Suppressor macrophage (primary cell): ENCODE measurements at regions not wholly inside any gene's neighbourhood (a gene's known extent, or its start where the extent isn't known, plus 50 kb on each side); places are given as distances from the start of the nearest gene placed in this dataset.
A peak's percentile ranks its signal among the peaks of the same experiment; 100 is the strongest.

Experiments used
- DNase-seq, 4 experiments: peaks; one replicate each; pipeline ENCODE4 v3.0.0-alpha.2; 2020 to 2022

DNA sequence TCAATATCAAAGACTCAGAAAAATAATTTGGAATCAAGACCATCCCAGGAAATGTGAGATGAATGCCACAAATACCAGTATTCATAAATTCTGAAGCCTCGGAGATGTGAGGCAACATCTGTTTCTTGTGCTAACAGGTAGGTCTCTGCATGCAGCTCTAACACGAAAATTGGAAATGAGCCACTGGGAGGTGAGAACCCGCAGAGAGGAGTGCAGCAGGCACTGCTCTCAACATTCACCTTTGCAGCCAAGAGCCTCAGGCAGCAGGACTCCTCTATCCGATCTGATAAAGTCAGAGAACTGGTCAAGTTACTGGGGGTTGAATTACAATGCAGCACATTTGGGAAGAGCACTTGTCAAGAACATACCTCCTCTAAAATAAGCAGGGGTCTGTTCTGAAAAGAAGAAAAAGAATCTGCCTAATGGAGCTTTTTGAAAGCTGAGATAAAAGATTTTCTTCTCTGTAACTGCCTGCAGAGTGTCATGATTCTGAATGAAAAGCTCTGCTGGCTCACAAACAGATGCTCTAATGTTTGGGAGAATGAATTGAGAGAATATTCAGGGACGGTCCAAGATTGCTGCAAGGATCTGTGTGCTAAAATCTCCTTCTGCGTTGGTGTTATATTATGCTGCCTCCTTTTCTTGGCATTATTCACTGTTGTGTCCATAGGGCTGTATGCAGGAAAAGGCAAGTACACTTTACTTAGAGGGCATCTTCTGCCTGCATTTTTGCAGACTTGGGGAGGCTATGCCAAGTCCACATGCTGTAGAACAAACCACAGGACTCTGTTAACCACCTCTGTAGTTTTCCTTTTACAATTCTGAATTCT, 209.6 kb upstream of the KRR1 start:
- no peak for DNase-seq

DNA sequence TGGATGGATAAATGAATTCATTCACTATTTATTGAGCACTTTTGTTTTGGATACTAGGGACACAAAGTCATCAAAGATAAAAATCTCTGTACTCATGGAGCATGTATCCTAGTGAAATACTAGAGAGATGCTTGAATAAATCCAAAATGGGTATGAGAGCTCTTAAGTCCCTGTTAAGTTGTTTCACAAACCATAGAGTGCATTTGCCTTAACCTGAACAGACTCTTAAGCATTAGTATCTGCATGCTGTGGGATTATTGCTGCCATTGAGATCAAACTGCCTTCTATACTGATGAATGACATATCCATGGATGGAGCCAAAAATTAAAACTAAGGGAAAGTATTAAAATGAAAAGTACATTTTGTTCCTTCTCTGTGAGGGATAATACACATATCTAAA, 206.5 kb upstream of the KRR1 start:
- DNase-seq = no peak

DNA sequence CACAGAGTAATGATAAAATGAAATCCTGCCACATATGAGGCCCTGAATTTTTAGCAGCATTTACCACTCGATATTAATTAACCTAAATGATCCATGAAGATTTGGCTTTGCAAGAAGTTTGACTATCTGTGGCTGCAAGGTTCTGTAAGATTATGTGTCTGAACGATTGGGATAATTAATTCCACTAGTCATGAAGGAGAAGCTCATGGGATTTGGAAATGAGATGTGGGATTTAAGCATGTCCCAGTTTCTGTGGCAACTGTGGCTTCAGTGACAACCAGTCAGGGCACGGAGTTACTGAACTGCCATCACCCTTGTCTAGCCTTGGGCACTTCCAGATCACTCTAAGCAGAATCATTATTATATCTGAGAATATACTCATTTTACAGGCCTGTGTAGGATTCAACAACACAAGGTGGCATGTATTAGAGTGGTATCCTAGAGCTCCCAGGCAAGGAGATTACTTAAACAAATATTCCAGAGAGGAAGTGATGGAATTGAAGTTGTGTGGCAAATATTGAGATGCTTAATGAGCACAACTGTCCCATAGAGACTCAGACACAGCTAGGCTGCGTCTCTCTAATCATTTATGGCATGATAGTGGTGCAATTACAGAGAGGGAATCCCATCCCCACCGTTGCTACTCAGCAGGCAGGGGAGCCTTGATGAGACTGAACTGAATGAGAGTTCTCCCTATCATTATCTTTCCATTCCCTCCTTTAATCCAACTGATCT, 205.0 kb upstream of the KRR1 start:
- DNase-seq = no peak

DNA sequence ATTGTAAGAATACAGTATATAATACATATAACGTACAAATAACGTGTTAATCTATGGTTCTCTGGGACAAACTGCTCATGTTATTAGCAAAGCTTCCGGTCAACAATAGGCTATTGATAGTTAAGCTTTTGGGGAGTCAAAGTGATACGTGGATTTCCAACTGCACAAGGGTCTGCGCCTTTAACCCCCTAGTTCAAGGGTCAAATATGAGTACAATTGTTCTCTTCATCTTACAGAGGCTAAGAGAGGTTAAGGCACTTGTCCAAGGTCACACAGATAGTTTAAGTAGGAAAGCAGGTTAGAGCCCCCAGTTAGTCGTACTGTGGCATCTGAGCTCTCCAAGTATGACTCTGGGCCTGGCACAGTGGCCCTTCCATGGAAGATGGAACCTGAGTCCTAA, 204.3 kb upstream of the KRR1 start:
- no peak for DNase-seq

DNA sequence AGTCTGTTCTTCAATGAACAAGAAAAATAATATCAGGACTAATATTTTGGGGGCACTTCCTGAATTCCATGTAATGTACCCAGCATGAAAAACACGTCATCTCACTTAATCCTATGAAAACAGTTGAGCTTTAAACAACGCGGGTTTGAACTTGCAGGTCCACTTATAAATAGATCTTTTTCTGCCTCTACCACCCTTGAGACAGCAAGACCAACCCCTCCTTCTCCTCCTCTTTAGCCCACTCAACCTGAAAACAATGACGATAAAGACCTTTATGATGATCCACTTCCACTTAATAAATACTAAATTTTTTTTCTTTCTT, 203.9 kb upstream of the KRR1 start:
- DNase-seq = no peak

DNA sequence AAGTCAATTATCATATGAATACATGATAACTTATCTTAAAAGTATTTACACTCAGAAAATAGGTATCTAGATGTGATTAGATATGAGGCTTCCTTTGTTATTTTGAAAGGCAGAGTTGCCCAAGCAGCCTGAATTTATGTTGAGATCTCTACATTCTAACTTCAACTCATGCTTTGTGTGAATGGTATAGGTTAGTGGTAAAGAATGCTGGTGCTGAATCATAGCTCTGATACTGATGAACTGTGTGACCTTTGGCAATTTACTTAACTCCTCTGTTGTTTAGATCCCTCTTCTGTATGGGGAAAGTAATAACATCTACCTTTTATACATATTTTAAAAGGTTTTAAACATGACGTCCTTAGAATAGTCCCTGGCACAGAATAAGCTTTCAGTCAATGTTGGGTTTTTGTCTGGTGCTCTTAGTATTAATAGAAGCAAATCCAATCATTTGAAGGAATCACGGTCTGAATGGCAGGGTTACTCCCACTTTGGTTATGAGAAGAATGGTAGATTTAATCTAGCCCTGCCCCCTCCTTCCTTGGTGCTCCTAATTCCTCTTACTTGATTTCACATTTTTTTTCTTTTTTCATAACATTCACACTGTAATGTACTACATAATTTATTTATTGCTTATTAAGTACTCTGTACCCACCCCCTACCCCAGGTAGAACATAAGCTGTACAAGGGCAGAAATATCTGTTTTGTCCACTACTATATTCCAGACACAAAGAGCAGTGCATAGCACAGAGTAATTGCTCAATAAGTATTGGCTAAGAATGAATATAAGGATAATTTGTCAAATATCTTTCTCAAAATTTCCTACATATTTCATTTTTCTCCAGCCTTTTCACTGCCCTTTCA, 203.3 kb upstream of the KRR1 start:
- no peak for DNase-seq

DNA sequence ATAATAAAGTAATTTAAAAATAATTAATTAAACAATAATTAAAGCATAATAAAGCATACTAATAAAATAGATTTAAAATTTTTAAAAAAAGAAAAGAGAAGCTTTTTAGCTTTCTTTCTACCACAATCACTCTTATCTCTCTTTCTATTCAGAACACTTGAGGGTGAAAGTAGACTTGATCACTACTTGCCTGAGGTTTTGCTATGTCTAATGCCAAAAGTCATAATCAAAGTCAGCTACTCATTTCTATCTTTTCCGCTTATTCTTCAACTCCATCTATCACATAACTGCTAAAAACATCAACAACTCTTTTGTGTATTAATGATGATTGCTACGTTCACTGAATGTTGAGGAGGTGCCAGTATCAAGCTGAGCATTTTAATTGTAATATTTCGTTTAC, 202.0 kb upstream of the KRR1 start:
- DNase-seq = no peak

DNA sequence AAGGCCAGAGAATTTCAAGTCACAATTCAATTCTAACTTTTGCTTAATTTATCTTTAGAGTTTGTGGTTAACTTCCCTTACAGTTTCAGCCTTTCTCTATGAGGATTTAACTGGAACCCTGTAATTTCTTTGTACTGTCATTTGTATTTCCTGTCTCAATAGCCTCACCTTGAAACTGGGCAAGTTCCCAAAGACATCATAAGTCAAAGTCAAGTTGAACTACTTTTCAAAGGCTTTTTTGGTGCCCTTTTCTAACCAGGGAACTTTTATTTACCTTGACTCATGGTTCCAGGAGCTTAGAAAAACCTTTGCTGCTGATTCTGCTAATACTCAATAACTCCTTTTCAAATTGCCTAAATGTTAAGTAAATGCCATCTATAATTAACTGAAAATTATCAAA, 200.8 kb upstream of the KRR1 start:
- DNase-seq = no peak

DNA sequence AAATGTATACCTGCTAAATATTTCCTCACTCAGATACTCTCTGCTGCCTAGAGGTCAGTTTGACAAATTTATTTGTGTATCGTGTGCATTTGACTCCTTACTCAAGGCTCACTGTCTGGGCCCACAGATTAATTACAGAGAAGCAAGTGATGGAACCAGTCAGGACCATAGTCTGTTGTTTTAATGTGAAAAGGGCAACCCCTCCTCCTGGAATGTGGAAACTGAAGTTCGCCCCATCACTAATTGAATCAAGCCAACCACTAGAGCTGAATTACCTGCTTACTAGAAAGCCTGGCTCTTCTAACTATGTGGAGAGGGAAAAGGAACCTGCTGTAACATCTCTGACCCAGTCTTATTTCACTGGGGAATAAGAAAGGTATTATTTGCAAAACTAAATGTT, 199.9 kb upstream of the KRR1 start:
- no peak for DNase-seq

DNA sequence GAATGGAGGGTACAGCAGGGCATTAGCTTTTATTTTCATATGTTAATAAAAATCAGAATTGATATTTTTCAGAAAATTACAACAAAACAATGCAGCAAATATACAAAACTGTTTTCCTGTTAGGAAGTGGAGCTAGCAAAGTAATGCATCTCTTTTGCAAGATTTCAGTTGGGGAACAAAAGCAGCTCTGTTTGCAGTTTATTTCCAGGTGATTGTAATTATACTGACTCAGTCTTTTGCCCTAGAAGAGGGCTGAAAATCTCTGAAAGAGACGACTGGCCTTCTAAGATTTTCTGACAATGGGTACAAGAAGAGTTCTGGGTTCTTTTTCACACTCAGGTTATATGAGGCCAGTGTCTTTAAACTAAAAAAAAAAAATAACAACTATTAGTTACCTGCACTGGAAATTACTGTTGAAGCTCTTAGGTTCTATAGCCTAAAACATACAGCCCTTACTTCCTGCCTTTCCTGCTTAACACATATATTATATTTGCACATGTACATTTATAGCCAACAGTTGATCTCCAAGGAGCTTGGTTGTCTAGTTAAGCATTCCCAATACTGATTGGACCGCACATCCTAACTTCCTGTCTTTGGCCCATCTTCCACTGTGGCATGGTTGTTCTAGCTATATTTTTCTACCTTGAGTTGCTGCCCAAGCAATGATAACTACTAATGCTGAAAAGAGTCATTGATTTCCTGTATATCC, 199.1 kb upstream of the KRR1 start:
- no peak for DNase-seq

DNA sequence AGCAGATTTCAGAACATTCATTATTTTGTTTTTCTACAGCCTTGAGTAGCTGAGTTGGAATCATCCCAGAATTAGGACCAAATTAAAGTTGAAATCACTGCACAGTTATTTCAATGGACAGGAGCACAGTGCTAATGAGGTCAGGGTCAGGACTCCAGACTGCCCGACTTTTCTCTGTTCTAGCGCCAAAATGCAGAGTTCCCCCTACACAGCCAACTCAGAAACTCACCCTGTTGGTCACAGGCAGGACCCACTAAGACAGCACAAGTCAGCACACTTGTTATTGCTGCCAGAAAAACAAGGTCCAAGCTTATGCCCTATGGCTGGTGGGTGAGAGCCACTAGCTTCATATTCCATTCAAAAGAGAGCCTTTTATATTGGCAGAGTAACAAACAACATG, 198.1 kb upstream of the KRR1 start:
- no peak for DNase-seq

DNA sequence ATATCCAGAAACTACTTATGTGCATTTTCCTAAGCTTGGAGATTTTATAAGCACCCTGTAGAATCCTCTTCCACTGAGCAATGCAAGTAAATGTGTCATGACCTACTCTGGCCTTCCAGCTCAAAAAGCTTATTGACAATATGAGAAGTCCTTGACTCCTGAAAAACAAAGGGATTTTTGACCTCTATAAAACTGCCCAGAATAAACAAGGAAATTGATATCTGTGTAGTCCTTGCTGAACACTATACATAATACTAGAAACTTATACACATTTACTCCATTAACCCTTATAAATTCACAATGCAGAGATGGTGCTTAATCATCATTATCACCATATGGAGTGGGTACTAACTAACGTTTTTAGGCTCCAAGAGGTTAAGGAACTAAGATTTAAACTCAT, 197.4 kb upstream of the KRR1 start:
- no peak for DNase-seq

DNA sequence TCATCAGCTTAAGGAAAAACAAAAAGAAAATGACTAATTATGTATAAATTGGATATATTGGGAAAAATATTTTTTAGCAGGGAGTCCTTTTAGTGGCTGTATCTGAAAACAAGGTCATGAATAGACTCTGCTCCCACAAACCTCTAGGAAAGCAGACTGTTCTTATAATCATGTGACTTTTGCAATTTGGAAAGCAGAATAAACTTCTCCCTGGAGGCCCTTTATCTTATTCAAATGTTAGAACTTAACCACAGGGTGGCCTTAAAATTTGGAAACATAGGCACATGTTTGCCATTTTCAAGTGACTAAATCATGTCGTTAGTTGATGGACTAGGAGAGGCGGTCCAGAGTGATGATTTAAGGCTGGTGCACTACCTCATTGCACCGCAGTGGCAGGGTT, 196.6 kb upstream of the KRR1 start:
- DNase-seq = peak in 2 of 4 experiments; percentile 5 to 12

DNA sequence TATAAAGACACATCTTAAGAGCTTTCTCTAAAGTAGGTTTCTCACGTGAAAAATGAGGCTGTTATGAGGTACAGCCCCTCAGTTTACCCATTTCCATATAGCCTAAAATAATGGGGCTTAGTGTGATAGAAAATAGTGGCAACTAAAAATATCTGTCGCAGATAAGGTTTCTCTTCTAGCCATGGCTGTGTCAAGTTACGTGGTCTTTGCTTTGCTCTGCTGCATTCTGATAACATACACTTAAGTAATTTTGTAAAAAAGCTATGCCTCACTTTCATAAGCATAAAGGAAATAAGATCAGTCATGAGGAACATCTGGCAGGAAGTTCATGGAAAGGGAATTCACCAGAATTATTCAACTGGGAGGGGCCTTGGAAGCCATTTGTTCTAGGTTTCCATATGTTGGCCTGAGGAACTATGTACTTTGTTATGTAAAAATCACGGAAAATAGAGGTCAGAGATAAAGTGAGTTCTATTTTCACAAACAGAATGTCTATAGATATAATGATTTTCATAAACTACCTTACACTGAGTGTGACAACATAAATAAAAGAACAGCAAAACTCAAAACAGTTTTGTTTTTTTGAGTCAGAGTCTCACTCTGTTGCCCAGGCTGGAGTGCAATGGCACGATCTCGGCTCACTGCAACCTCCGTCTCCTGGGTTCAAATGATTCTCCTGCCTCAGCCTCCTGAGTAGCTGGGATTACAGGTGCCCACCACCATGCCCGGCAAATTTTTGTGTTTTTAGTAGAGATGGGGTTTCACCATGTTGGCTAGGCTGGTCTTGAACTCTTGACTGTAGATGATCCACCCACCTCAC, 195.6 kb upstream of the KRR1 start:
- peak; percentile 39 to 78 (median 62) for DNase-seq

DNA sequence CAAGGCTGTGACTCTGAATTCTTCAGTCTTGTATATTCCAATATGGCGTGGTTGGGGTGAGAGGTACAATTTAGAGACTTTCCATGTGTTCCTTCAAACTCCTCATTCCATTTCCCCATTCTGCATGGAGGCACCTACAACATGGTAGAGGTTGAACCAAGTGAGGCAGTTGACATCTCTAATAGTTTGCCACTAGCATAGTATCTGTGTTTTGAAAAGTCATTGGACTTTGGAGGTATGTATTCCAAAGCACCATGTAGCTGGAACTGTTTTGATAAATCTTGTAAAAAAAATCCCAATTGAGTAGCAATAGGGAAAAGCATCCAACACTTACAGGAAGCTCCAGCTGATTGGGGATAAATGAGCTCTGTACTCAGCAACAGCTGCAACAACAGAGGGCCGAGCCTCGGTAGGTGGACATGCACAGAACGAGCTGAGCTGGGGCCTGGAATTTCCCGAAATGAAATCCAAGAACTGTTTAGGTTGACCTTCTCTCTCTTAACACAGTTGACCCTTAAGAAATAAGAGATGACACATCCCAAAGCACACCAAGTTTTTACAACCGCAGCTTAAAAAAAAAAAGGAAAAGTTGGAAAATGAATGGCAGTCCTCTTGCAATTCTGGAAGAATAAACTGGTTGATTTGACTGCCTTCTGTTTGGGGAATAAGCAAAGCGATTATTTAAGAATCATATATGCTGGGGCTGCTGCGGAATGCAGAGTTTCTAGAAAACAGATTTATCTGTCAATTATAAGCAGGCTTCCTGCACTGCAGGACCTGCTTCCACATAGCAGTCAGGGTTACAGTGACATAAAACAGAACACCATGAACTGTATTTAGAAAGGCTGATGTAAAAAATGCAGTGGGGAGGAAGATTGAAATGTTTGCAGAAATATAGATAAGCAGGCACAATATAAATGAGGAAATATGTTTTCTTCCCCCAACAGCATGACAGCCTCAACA, 194.6 kb upstream of the KRR1 start:
- peak in 2 of 4 experiments; percentile 33 to 56 for DNase-seq

DNA sequence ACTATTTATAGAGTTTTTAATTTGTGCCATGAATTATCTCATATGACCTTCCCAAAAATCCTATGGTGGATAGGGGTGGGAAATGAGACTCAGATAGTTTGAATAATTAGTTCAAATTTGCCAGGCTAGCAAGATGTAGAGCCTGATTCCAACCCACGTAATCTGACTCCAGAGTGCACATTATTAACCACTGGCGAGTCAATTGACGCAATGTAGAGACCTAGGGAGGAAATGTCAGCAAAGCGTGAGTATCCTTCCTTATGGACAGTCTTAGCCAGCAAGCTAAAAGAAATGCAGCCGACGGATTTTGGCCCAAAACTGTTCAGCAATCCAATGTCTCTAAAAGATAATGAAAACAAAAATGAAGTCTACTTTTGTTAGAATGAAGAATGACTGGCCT, 193.3 kb upstream of the KRR1 start:
- no peak for DNase-seq

DNA sequence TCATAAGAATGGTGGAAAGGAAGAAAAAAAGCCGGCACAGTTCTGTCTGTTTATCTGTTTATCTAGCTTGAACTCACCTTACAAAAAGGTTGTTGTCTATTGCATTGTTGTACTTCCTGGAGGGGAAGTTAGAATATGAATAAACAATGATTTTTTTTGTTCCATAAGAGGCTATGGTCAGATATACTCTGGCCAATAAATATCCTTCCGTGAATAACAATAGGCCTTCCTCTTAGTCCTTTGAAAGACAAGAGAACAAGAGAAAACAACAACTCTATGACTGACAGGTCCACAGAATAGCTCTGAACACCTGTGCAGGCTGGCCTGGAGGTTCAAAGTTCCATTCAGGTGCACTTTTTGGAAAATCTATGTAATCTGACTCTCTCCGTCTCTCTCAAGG, 192.8 kb upstream of the KRR1 start:
- DNase-seq = no peak

DNA sequence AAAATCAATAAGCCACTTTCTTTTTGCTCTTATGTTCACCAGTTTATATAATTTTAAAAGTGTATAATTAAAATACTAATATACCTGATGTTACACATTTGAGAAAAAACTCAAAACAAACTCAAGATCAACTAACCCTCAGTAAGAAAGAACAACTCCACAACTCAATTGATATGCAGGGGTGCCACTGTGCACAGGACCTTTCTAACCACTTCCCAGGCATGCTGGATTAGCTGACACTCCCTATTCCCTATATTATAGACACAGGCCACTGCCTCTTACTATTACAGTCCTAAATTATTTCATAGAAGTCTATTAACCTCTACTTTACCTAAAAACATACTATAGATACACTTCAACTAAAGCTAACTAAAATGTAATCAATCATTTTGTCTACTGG, 191.7 kb upstream of the KRR1 start:
- no peak for DNase-seq

DNA sequence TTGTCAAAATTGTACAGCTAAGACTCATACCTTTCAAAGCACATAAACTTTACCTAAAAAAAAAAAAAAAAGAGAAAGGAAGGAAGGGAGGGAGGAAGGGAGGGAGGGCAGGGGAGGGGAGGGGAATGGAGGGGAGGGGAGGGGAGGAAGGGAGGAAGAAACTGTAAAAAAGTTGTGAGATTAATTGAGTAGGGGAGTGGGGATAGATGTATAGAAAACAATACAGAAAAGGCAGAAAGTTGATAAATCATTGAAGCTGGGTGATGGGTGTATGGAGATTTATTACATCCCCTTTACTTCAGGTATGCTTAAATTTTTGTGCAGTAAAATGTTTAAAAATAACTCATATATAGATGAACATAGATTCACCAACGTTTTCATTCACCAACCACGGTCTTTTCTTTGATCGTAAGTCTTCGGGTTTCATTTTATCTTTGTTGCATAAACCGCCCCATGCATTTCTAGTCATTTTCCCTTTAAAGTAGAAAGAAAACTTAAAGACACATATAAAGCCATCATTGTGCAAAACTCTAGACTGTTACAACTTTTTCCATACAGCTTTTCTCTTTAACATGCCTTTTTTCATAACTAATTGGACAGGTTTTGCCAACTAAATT, 191.2 kb upstream of the KRR1 start:
- no peak for DNase-seq

DNA sequence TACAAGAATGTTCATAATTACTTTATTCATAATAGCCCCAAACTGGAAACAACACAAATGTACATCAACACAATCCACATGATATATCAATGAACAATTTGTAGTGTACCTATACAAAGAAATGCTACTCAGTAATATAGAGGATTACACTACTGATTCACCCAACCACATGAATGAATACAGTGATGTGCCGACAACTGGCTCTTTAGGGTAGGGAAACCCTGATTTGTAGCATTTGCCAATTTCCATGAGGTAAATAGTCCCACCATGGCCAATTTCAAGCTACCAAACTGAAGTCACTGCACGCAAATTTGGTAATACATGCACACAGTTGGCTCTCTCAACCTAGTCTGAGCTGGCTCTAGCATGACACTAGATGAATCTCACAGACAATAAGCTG, 190.4 kb upstream of the KRR1 start:
- DNase-seq = no peak
